Dermis blood vessel endothelial cell (primary cell): ENCODE measurements at regions not wholly inside any gene's neighbourhood (a gene's known extent, or its start where the extent isn't known, plus 50 kb on each side); places are given as distances from the start of the nearest gene placed in this dataset.
"Not testable (repeated sequence)": the region's sequence is repeated elsewhere in the genome, so short reads cannot be mapped to it uniquely, and the experiment has no call there.

ENCODE experiments used
- DNase-seq: peaks from one replicate; pipeline ENCODE4 v3.0.0; 2010

DNA sequence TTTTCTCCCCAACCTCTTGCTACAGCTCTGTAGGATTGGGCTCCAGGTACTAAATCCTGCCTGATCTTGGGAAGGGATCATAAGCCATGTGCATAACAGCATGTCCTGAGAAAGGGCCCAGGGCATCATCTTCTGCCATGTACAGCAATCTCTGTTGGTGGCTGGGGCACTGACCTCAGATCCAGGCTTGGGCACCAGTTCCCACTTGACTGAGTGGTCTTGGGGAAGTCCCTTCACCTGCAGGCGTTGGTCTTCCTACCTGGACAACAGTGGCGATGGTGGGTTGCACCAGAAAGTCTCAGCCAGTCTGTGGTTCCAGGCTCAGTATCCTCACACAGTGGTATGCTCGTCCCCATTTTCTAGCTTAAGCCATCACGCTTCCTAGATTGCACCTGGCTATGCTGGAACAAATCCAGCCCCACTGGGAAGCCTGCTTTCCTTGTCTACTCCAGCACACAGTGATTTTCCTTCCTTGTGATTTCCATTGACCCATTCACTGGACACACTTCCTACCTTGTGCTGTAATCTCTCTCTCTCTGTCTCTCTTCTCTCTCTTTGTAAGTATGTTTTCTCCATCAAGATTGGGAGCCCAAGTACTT lies 121.7 kb upstream of the PITX1 start:
- no peak for DNase-seq

DNA sequence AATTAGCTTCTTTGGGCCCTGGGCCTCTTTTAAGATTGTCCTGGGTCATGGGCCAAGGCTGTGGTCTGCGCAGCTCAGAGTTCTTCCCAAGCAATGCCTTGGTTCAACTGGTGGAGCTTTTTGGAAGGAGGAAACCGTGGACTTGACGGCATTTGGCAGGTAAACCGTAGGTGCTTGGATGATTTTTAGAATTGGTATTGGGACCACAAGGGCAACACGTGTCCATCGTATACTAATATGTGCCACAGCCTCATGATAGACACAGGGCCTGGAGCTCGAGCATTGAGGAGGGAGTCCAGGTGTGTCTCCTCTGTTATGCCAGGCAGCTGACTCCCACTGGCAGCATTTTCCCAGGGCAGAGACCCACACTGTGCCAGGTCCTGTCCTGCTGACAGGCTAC lies 120.9 kb upstream of the PITX1 start:
- no peak for DNase-seq

DNA sequence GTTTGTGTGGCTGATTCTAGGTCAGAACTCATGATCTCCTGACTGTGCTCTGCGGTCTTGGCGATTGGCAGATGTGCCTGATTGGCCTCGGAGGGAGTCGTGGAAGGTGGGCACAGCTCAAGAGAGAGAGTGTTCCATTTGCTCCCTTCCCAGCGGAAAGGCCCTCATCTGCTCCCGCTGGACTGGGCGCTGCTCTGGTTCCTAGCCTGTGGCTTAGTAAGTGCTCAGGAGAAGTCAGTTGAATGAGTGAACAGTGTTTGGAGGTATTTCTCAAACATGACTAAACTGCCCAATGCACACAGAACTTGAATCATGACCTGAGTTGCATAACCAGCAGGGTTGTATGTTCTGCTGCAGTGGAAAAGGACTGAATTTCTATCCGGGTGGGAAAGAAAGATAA lies 120.2 kb upstream of the PITX1 start:
- DNase-seq: no peak

DNA sequence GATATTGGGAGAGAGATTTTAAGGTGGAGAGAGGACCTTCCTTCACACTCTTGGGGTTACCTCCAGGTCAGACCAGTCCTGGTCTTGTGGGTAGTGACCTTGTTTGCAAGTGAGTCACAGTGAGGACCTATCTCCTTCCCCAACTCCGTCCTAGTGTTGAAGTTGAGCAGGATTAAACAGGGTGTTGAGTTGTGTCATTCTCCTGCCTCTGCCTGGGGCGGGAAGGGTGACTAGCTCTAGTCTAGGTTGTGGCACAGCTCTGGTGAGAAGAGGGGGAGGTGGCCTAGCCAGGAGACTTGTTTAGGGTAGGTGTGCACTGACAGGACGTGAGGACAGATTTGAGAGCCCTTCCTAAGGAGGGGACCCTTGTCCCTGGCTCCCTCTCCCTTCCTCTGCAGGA lies 119.6 kb upstream of the PITX1 start:
- no peak for DNase-seq

DNA sequence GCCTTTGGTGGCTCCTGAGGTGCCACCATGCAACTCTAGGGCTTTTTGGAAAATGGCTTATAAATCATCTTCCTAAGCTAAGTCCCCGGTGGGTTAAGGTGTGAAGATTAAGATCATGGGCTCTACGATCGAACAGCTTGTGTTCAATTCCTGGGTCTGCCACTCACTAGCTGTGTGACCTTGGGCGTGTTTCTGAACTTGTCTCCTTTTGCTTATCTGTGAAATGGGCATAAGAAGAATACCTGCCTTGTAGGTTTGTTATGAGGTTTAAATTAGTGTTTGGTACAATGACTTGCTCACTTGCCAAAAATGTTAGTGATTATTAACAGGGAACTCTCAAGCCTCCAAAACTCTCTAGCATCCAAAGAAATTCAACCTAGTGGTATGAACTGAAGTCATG lies 119.2 kb upstream of the PITX1 start:
- DNase-seq: no peak

DNA sequence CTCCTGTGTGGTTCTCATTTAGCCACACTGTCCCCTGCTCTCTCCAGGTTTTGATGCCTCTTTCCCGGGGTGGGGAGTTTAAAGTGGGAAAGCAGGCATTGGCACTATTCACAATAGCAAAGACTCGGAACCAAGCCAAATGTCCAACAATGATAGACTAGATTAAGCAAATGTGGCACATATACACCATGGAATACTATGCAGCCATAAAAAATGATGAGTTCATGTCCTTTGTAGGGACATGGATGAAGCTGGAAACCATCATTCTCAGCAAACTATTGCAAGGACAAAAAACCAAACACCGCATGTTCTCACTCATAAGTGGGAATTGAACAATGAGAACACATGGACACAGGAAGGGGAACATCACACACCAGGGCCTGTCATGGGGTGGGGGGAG lies 117.6 kb upstream of the PITX1 start:
- not testable (repeated sequence) for DNase-seq

DNA sequence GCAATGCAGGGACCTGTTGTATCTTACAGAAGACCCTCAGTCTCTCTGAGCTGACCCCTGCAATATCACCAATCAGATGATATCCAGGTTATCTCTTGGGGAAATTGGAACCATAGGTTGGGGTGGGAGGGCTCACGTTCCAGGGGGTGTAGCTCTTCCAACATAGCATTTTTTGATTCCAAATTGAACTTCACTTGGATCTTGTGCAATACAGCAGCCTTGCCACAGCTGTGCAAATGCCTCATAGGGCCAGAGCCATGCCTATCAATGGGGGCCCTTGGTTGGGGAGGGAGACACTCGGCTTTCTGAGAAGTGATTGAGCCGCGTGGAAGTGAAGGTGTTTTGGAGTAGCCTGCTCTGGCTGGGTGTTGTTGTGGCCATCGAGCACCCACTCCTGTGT lies 117.2 kb upstream of the PITX1 start:
- no peak for DNase-seq

DNA sequence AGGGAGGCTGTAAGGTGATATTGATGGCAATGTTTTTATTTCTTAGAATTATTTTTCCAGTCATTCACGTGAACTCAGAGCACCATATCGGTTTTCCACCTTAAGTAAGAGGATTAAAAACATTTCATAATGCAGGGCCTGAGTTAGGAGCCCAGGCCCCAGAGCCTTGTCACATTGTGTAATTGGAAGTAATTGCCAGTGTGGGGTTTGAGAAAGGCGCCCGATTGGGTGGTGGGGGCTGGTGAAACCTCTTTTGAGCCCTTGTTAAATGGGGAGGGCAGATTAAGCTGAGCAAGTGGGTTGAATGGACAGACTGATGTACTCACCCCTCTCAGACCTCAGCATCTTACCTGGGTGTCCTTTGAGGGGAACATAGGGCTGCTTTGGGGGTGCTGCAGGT lies 116.7 kb upstream of the PITX1 start:
- DNase-seq: no peak

DNA sequence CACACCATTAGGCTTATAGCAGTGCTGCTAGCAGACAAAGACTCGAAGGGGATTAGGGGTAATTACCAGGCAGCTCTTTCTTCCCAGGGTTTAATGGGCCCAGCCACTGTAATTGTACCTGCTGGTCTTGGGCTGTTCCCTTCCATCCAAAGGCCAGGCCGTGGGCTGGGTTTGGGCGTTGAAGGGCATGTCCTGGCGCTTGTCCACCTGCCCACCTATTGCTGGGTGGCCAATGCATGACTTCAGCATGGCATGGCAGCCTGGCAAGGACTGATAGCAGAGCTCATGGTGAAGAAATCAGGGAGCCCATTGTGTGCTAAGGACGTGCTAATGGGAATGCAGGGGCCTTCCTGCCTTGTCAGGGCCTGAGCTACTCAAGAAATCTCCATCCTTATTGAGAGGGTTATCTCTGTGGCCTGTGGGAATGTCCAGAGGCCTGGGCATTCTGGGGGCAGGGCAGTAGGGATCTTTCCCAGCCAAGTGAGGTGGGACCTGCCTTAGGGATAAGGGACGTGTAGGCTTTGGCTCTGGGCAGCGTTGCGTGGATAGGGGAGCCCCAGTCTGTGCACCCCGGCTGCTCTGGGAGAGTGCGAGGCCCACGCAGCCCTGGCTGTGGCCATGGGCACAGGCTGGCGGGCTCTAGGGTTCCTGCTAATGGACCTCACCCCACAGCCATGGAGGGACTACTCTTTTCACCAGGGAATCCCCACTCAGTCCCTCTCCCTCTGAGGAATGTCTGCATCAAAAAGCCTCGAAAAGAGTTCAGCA lies 116.1 kb upstream of the PITX1 start:
- no peak for DNase-seq

DNA sequence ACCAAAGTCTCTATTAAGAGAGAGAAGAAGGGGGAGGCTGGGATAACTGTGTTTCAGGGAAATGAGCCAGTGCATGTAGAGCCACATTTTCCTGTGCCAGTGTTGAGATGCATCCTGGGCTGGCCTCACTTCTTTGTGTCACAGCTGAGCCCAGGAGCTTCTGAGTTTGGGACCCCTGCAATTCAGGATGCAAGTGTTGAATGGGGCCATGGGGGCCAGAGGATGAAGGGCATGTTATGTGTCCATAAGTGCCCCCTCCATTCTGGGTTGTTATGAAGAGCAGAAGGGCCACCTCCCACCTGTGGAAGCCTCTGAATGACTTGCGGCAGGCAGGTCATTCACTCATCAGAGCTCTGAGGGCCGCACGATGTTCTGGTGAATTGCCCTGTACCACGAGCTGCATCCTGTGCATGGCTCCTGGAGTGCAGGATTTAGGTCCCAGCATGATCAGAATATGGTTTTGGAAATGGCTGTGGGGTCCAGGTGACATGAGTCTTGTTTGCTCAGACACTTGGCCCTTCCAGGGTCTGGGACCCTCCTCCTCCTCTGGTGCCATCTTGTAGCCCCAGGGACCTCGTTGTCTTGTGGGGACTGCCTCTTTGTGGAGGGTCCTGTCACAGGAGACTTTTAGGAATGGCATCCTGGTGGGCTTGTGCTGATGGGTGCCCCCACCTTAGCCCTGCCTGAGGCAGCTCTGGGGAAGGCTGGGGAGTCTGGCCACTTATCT lies 115.4 kb upstream of the PITX1 start:
- DNase-seq: no peak

DNA sequence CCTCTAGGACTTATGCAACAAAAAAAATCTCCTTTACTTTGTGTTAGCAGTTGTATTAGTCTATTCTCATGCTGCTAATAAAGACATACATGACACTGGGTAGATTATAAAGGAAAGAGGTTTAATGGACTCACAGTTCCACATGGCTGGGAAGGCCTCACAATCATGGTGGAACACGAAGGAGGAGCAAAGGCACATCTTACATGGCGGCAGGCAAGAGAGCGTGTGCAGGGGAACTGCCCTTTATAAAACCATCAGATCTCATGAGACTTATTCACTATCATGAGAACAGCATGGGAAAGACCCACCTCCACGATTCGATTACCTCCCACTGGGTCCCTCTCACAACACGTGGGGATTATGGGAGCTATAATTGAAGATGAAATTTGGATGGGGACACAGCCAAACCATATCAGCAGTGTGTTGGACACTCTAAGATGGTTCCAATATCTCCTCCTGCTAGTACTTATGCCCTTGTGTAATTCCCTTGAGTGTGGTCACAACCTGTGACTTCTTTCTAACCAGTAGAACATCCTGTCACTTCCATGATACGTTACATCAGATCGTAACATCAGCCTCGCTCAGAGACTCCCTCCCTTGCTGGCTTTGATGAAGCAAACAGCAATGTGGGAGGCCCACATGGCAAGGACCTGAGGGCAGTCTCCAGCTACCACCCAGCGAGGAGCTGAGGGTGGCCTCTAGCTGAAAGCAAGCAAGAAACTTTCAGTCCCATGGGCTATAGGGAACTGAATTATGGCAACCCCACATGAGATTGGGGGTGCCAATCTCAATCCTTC lies 113.5 kb upstream of the PITX1 start:
- no peak for DNase-seq

DNA sequence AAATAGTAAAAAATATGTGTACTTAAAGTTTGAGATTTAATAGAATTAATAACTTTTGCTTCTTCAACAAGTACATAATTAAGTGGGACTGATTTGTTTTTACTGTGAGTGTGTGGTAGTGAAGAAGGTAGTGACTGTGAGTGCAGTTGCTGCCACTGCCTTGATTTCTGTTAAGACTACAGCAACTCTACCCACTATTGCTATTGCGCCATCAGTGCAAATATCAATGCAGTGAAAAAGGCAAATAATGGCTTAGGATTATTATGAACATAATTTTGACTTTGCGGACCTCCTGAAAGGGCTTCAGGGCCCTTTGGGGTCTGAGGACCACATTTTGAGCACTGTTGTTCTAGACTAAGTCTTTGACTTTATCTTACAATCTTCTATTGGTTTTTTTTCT lies 112.0 kb upstream of the PITX1 start:
- no peak for DNase-seq

DNA sequence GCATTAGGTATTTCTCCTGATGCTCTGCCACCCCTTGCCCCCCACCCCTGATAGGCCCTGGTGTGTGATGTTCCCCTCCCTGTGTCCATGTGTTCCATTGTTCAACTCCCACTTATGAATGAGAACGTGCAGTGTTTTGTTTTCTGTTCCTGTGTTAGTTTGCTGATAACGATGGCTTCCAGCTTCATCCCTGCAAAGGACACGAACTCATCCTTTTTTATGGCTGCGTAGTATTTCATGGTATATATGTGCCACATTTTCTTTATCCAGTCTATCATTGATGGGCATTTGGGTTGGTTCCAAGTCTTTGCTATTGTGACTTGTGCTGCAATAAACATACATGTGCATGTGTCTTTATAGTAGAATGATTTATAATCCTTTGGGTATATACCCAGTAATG lies 109.7 kb upstream of the PITX1 start:
- not testable (repeated sequence) for DNase-seq

DNA sequence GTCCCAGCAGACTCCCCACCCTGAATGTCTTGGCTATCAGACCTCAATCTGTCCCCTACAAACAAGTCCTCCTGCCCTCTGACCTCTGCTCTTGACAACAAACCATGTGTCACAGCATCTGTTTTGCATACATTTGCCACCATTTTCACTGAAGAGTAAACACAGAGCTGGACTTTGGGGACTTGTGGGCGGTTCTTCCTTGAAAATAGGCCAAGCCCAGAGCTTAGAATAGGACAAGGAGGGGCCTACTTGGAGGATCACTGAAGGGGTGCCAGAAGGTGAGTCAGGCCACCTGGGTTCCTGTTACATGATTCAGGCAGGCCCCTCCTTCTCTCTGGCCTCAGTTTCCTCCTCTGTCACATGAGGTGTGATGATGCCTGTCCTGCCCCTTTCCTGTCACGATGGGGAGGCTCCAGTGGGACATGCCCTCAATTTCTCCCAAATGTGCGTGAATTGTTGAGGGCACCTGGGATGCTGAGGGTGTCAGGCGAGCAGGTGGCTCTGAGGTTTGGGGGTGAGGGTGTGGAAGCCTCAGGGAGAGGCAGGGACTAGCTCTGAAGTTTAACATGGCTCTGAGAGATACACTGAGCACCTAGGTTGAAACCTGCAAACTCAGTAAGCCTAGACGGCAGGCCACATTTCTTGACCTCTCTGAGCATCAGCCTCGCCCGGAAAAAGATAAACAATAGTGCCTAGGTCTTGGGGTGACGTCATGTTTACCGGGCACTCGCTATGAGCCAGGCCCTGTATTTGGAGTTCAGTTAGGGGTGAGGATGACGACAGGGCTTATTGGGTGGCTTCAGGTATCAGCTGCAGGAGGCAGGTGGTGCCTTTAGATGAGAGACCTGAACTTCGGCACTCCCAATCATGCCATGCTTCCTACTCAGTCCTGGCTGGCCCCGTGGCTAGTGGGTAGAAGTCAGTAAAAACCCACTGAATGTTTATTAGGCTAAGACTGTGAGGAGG lies 107.6 kb upstream of the PITX1 start:
- no peak for DNase-seq

DNA sequence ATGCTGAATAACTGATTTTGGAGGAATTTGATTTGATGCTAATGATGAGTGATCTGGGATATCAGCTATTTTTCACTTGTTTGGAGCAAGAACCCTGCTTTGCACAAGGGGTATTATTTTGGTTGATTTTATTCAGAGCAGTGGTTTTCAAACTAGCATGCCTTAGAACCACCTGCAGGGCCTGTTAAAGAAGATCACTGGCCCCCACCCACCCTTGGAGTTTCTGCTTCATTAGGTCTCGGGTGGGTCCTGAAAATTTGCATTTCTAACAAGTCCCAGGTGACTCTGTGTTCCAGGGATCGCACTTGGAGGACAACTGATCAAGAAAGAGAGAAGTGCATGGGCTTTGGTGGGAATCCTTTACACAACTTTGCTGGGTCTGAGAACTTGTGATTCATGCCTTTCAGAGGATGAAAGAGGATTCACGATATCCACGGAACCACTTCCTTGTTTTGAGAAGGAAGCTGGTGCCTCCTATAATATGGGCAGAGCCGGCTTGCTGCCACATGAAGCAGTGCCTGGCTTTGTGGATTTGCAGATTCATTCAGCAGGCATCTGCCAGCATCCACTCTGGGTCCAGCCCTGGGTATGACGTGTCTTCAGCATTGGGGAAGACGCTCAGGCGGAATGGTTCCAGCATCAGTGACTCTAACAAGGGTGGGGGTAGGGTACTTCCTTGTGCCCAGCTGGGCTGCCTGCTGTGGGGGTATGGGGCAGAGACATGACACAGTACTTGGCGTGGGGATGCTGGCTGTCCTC lies 106.6 kb upstream of the PITX1 start:
- DNase-seq: no peak

DNA sequence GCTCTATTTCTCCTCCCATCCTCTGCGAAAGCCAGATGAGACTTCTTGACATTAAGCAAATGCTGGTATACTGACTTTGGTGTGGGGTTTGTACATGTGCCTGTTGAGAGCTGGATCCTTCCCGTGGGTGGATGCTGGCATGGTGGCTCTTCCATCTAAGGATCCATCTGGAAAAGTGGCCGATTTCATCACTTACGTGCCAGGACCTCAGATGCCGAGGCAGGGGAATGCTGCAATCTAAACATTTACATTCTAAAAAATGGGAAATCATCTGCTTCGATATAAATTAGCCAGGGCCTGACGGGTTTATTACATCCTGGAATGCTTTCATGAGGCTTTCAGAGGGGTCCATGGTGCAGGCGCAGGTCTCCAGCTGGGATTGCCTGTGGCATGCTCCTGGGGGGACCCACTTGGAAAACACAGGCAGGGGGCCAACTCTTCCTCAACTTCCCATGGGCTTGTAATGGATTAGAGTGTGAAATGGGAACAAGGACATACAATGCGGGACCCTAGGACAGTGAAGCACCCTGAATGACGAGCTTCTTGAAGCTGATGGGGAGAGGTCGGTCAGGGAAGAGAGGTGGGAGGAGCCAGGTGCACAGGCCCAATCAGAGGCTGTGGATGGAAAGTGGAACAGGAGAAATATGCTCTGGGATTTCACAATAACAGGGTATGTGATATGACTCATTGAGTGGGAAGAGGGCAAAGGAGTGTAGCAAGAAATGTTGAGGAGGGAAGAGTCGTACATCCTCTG lies 105.5 kb upstream of the PITX1 start:
- no peak for DNase-seq

DNA sequence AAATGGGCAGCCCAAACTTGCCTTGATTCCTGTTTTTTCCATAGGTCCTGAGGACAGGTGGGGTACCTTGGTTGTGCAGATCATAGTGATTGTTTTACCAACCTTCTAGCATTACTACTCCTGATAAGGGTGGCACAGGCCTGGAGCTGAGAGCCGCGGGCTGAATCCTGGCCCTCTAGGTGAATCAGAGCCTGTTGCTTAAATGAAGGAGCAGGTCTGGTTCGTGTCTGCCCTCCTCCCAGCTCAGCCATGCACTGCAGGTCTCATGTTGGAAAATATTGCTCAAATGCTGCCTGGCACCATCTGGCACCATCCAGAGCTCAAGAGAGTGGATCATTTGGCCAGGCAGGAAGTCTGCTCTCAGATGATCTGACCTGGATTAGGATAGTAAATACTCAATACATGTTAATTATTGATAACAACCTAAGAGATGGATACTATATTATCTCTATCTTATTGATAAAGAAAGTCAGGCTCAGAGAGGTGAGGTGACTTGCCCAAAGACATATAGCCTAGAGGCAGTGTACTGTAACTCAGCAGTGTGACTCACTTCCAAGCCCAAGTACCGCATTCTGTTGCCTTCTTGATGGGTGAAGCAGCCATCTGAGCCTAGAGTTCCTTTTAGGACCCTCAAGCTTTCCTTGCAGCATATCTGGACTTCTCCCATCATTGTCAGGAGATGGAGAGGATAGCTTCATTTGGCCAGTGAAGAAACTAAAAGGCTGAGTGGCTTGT lies 104.3 kb upstream of the PITX1 start:
- DNase-seq: no peak

DNA sequence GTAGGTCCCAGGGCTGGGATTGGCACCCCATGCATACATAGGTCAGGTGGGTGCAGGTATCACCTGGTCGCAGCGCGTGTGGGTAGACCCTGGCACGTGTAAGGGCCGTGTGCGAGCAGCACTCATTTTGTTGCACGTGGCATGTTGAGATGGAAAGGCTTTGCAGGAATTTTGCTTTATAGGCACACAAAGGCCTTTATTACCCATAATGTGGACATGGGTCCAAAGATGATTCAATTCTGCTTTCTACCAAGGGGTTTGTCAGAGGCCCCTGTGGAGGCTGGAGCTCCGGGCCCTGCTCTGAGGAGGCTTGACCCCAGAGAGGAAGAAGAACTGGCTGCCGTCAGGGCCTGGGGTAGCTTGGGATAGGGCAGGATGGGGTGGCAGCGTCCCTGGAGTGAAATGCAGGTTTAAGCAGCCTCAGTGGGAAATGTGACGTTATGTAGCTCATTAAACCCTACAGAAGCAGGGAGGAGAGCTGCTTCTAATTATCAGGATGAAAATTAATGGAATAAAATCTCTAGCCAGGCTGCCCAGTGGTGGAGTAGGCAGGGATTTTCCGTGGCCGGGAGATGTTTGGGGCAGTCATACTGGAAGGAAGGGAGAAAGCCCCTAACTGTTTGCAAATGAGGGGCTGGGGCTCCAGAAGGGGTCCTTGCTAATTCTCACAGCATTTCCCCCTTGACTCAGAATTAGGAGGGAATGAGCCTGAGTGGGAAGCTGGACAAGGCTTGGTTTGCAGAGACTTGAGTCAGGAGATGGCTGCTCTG lies 103.3 kb upstream of the PITX1 start:
- DNase-seq: no peak

DNA sequence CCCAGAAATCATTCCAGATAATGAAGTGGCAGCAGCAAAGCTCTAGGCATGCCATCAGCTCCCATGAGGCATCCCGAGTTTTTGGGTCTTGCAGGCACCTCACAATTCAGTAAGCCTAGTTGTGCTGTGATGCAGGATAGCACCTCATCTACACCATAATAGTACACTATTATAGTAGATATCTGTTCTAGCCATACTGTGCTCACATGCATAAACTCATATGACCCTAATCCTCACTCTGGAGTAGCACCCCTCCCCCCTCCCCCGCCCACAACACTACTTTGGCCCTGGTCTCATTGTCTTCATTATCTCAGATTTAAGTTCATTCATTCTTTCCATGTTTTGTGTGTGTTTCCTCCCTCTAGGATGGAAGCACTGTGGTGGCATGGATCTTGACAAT lies 102.5 kb upstream of the PITX1 start:
- no peak for DNase-seq
